HFFc6 (cell line): ENCODE measurements at regions not wholly inside any gene's neighbourhood (a gene's known extent, or its start where the extent isn't known, plus 50 kb on each side); places are given as distances from the start of the nearest gene placed in this dataset.

Source experiments
- DNase-seq: peaks from one replicate; pipeline ENCODE4 v3.0.0-alpha.2; 2018
- H3K27ac Mint-ChIP-seq: 2 replicates; pipeline ENCODE4 v1.8.0; 2020; ENCODE audit warnings: mild to moderate bottlenecking, mixed read lengths
- H3K27me3 Mint-ChIP-seq: 2 replicates; pipeline ENCODE4 v1.8.0; 2021; ENCODE audit warnings: mild to moderate bottlenecking, moderate library complexity, mixed read lengths; ENCODE audit not compliant: insufficient read depth
- H3K36me3 Mint-ChIP-seq: 2 replicates; pipeline ENCODE4 v1.8.0; 2021; ENCODE audit warnings: low read depth, mixed read lengths
- H3K4me1 Mint-ChIP-seq: 2 replicates; pipeline ENCODE4 v1.8.0; 2020; ENCODE audit warnings: low read depth, mixed read lengths
- H3K4me3 Mint-ChIP-seq: 2 replicates; pipeline ENCODE4 v1.8.0; 2020; ENCODE audit warnings: mild to moderate bottlenecking, moderate library complexity, mixed read lengths
- H3K9me3 Mint-ChIP-seq: 2 replicates; pipeline ENCODE4 v1.8.0; 2020; ENCODE audit warnings: mild to moderate bottlenecking, mixed read lengths
- TF ChIP-seq, protein P1 (sequence below): fragments of 200-600 bp; sonication (generic); IDR thresholded peaks from 2 replicates; pipeline ENCODE4 v1.5.0; 2021; ENCODE audit warnings: antibody characterized with exemption, mild to moderate bottlenecking

DNA sequence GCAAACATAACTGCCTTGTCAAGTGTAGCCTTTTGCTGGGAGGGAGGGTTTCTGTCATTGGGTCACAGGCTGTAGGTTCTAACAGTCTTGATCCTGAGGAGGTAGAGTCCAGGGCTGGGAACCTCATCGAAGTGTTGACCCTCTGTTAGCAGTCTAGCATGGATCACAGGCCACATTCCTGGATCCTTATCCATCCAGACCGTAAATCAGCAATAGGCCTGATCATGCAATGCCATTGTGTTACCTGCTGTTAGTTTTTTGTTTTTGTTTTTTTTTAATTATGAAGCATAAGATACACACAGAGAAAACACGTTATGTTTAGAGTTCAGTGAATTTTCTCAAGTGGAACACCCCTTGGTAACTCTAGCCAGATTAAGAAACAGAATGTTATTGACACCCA is 282.0 kb upstream of the TPM1 start:
- no peak overlapping the region for H3K27ac Mint-ChIP-seq
- H3K4me1 Mint-ChIP-seq: peaks cover 42% of the 10 kb centered on the region
- H3K9me3 Mint-ChIP-seq: no peaks in the 10 kb centered on the region
- DNase-seq: no peak
- H3K36me3 Mint-ChIP-seq: peaks cover 38% of the 10 kb centered on the region
- no peak overlapping the region for H3K4me3 Mint-ChIP-seq
- no peaks in the 10 kb centered on the region for H3K27me3 Mint-ChIP-seq
- TF ChIP-seq, protein P1, sequence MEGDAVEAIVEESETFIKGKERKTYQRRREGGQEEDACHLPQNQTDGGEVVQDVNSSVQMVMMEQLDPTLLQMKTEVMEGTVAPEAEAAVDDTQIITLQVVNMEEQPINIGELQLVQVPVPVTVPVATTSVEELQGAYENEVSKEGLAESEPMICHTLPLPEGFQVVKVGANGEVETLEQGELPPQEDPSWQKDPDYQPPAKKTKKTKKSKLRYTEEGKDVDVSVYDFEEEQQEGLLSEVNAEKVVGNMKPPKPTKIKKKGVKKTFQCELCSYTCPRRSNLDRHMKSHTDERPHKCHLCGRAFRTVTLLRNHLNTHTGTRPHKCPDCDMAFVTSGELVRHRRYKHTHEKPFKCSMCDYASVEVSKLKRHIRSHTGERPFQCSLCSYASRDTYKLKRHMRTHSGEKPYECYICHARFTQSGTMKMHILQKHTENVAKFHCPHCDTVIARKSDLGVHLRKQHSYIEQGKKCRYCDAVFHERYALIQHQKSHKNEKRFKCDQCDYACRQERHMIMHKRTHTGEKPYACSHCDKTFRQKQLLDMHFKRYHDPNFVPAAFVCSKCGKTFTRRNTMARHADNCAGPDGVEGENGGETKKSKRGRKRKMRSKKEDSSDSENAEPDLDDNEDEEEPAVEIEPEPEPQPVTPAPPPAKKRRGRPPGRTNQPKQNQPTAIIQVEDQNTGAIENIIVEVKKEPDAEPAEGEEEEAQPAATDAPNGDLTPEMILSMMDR: no peak

DNA sequence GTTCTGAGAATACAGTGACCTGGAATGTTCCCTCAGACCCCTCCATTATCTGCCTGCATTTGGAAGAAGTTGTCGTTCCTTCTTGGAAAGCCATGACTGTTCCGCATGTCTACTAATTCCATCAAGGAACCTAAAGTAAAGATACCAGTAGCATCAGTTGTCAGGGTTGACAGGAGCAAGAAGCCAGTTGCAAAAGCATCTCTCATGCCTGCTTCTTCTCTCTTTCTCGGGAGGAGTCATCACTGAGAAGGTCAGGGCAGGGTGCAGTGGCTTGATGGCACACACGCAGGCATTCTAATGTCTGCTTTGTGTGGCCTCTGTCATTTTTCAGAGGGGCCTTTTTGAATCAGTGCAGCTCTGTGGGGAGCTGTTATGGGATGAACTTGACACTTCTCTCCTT is 276.6 kb upstream of the TPM1 start:
- Mint-ChIP-seq H3K27me3 (no peaks in the 10 kb centered on the region; the same call in 1 of the 2 replicates), H3K4me1 (peaks cover 46% of the 10 kb centered on the region), H3K27ac (no peak overlapping the region), H3K36me3 (peaks cover 47% of the 10 kb centered on the region), H3K4me3 (no peak overlapping the region), H3K9me3 (no peaks in the 10 kb centered on the region)
- no peak for DNase-seq
- TF ChIP-seq, protein P1: no peak

DNA sequence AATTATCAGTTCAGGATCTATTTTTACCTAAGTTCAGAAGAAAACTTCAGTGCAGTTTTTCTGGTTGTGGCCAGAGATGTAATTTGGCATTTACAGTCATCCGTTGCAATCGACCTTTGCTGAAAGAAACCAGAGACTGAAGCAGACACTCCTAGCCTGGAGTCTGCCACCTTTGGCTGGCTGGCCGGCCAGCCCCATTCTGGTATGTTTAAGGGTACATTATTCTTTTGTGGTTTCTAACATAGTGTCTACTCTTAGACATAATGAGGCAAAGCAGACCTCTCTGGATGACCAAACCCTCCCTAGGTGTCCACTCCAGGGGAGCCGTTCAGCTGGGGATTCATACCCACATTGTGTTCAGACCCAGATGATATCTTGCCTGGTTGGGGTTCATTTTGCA is 275.9 kb upstream of the TPM1 start:
- TF ChIP-seq, protein P1: no peak
- Mint-ChIP-seq H3K27me3 (no peaks in the 10 kb centered on the region; the same call in 1 of the 2 replicates), H3K4me3 (no peak overlapping the region), H3K36me3 (peaks cover 43% of the 10 kb centered on the region), H3K4me1 (peaks cover 53% of the 10 kb centered on the region), H3K9me3 (no peaks in the 10 kb centered on the region), H3K27ac (no peak overlapping the region)
- no peak for DNase-seq

DNA sequence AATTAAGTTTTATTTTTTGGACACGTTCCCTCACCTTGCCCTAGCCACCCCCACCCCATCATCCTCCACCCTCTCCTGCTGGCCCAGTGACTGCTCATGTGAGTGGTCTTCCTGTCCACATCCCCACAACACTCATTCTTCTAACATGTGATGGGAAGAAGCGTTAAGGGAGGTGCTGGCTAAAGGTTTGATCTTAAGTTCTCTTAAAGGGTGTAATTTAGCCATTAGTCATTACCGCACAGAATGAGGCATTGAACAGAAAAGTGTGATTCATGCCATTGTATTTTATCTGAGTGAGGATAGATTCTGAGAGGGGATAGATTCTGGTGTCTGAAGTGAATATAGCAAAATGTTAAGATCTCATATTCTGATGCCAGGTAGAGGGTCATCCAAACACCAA is 272.9 kb upstream of the TPM1 start:
- H3K27ac Mint-ChIP-seq: peak overlapping the region; percentile 90
- H3K27me3 Mint-ChIP-seq: peaks cover 2% of the 10 kb centered on the region; the same call in 1 of the 2 replicates
- TF ChIP-seq, protein P1: no peak
- DNase-seq: peak; percentile 87
- no peaks in the 10 kb centered on the region for H3K9me3 Mint-ChIP-seq
- peak overlapping the region; percentile 53 for H3K4me3 Mint-ChIP-seq
- peaks cover 41% of the 10 kb centered on the region for H3K4me1 Mint-ChIP-seq
- peaks cover 36% of the 10 kb centered on the region for H3K36me3 Mint-ChIP-seq

DNA sequence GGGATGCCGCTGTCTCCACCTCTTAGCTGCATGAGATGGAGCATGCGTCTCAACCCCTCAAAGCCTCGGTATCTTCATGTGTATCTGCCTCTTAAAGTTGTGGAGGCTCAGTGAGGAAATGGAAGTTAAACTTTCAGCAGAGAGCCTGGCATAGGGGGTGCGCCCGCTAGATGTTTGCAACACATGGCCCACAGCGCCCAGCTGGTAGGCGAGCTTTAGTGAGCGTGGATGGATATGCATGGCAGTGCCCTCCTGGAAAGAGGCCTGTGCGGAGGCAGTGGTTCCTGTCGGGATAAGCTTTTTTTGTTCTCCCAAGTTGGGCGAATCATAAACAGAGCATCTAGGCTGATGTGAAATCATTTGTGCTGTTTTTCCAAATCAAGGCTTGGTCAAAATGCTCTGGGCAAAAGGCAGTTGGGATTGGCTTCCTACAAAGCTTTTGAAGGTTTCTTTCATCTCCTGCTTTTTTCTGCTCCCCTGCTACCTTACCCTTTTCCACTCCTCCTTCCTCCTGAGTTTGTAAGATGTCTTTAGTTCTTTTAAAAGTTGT is 272.4 kb upstream of the TPM1 start:
- TF ChIP-seq, protein P1: no peak
- peaks cover 36% of the 10 kb centered on the region for H3K36me3 Mint-ChIP-seq
- DNase-seq: no peak
- peaks cover 2% of the 10 kb centered on the region; the same call in 1 of the 2 replicates for H3K27me3 Mint-ChIP-seq
- no peaks in the 10 kb centered on the region for H3K9me3 Mint-ChIP-seq
- peak overlapping the region; percentile 90 for H3K27ac Mint-ChIP-seq
- H3K4me3 Mint-ChIP-seq: peak overlapping the region; percentile 53
- H3K4me1 Mint-ChIP-seq: peaks cover 41% of the 10 kb centered on the region
